Activated CD8-positive, alpha-beta T cell treated with anti-CD3 and anti-CD28 coated beads for 36 hours (primary cell): ENCODE measurements at regions not wholly inside any gene's neighbourhood (a gene's known extent, or its start where the extent isn't known, plus 50 kb on each side); places are given as distances from the start of the nearest gene placed in this dataset.

Experiments used
- ATAC-seq: fragments of 200-7000 bp; cut with Tn5 transposase; one replicate; pipeline ENCODE4 v1.10.0; 2021; ENCODE audit warnings: mild to moderate bottlenecking, moderate library complexity
- CTCF ChIA-PET: fragments of 350-600 bp; sonication (Branson Sonifier 250); formaldehyde crosslinking; loops from one replicate; lab custom pipeline; 2021; ENCODE audit warnings: antibody characterized with exemption; lab: Charles Lee
- POLR2A ChIA-PET: fragments of 350-600 bp; sonication (Branson Sonifier 250); formaldehyde crosslinking; loops from one replicate; lab custom pipeline; 2021; ENCODE audit warnings: antibody characterized with exemption; lab: Charles Lee
- DNase-seq: peaks from one replicate; pipeline ENCODE4 v3.0.0-alpha.2; 2020
- H3K27ac Mint-ChIP-seq: one replicate; pipeline ENCODE4 v1.8.0; 2021; ENCODE audit warnings: mild to moderate bottlenecking, mixed read lengths
- H3K27me3 Mint-ChIP-seq: one replicate; pipeline ENCODE4 v1.8.0; 2021; ENCODE audit warnings: mixed read lengths
- H3K36me3 Mint-ChIP-seq: one replicate; pipeline ENCODE4 v1.8.0; 2021; ENCODE audit warnings: low read depth, mixed read lengths
- H3K4me1 Mint-ChIP-seq: one replicate; pipeline ENCODE4 v1.8.0; 2021; ENCODE audit warnings: low read depth, mixed read lengths
- H3K4me3 Mint-ChIP-seq: one replicate; pipeline ENCODE4 v1.8.0; 2021; ENCODE audit warnings: mild to moderate bottlenecking, moderate library complexity, mixed read lengths
- H3K9me3 Mint-ChIP-seq: one replicate; pipeline ENCODE4 v1.8.0; 2021; ENCODE audit warnings: mixed read lengths
- CTCF ChIP-seq: fragments of 200-600 bp; IDR thresholded peaks from one replicate; pipeline ENCODE4 v1.8.0; 2022; ENCODE audit warnings: antibody characterized with exemption, mild to moderate bottlenecking
- intact Hi-C: fragments of 100-400 bp; cut with micrococcal nuclease; formaldehyde crosslinking; loops from one replicate; pipeline ENCODE4 v1.10.0; 2022

GRCh38 chr16:86045591-86045971 lies 146.6 kb downstream of the IRF8 start:
- no peak for ATAC-seq
- ChIA-PET POLR2A (no interaction called here), CTCF (interaction anchor here (0.9 to 2.2 kb wide), 6 partner anchors 15 to 472 kb away, joined by 3 to 8 read pairs (median 4); no protein-coding TSS in a partner anchor)
- H3K9me3 Mint-ChIP-seq: no peaks in the 10 kb centered on the region
- no peak overlapping the region for H3K27ac Mint-ChIP-seq
- H3K27me3 Mint-ChIP-seq: peaks cover 34% of the 10 kb centered on the region
- peaks cover 12% of the 10 kb centered on the region for H3K4me1 Mint-ChIP-seq
- H3K4me3 Mint-ChIP-seq: no peak overlapping the region
- intact Hi-C loops: no loop called here
- DNase-seq: no peak
- H3K36me3 Mint-ChIP-seq: no peaks in the 10 kb centered on the region
- TF ChIP-seq CTCF: no peak

- ChIA-PET POLR2A (no interaction called here), CTCF (interaction anchor here (1.5 to 1.7 kb wide), 2 partner anchors 27 to 225 kb away, joined by 5 to 6 read pairs; no protein-coding TSS in a partner anchor)
- no peak for TF ChIP-seq CTCF
- no peak overlapping the region for H3K27ac Mint-ChIP-seq
- no peaks in the 10 kb centered on the region for H3K9me3 Mint-ChIP-seq
- H3K27me3 Mint-ChIP-seq: peaks cover 37% of the 10 kb centered on the region
- ATAC-seq: no peak
- H3K4me1 Mint-ChIP-seq: peaks cover 12% of the 10 kb centered on the region
- intact Hi-C loops: no loop called here
- no peak overlapping the region for H3K4me3 Mint-ChIP-seq
- no peaks in the 10 kb centered on the region for H3K36me3 Mint-ChIP-seq
- no peak for DNase-seq
These were observed 147.1 kb downstream of the IRF8 start for GRCh38 chr16:86046026-86046425.

- ChIA-PET CTCF (interaction anchor here (1.7 kb wide), 1 partner anchor 225 kb away, joined by 6 read pairs; no protein-coding TSS in a partner anchor), POLR2A (no interaction called here)
- no peak overlapping the region for H3K4me3 Mint-ChIP-seq
- no peak for DNase-seq
- H3K36me3 Mint-ChIP-seq: no peaks in the 10 kb centered on the region
- no peaks in the 10 kb centered on the region for H3K9me3 Mint-ChIP-seq
- peaks cover 12% of the 10 kb centered on the region for H3K4me1 Mint-ChIP-seq
- no peak for ATAC-seq
- H3K27me3 Mint-ChIP-seq: peaks cover 33% of the 10 kb centered on the region
- no peak overlapping the region for H3K27ac Mint-ChIP-seq
- intact Hi-C loops: no loop called here
- TF ChIP-seq CTCF: no peak
These were observed 147.8 kb downstream of the IRF8 start for GRCh38 chr16:86046667-86047270.

GRCh38 chr16:86048221-86048620 lies 149.3 kb downstream of the IRF8 start:
- Mint-ChIP-seq H3K27me3 (peaks cover 29% of the 10 kb centered on the region), H3K9me3 (no peaks in the 10 kb centered on the region), H3K27ac (no peak overlapping the region), H3K36me3 (no peaks in the 10 kb centered on the region), H3K4me3 (no peak overlapping the region), H3K4me1 (peaks cover 12% of the 10 kb centered on the region)
- no peak for TF ChIP-seq CTCF
- ChIA-PET POLR2A (no interaction called here), CTCF (interaction anchor here (0.6 to 1.2 kb wide), 5 partner anchors 16 to 234 kb away, joined by 3 to 7 read pairs (median 3); no protein-coding TSS in a partner anchor)
- DNase-seq (no peak), ATAC-seq (no peak)
- intact Hi-C loops: no loop called here

- CTCF ChIA-PET: interaction anchor here (0.6 to 1.2 kb wide), 7 partner anchors 8 to 235 kb away, joined by 3 to 7 read pairs (median 3); no protein-coding TSS in a partner anchor
- no peak for ATAC-seq
- POLR2A ChIA-PET: no interaction called here
- peak; percentile 33 for DNase-seq
- H3K4me1 Mint-ChIP-seq: peaks cover 12% of the 10 kb centered on the region
- no peak for TF ChIP-seq CTCF
- H3K27ac Mint-ChIP-seq: no peak overlapping the region
- H3K9me3 Mint-ChIP-seq: no peaks in the 10 kb centered on the region
- H3K36me3 Mint-ChIP-seq: no peaks in the 10 kb centered on the region
- intact Hi-C loops: no loop called here
- no peak overlapping the region for H3K4me3 Mint-ChIP-seq
- peaks cover 30% of the 10 kb centered on the region for H3K27me3 Mint-ChIP-seq
These were observed 150.1 kb downstream of the IRF8 start for GRCh38 chr16:86048882-86049585.
